Calu3 (cell line): ENCODE measurements at regions not wholly inside any gene's neighbourhood (a gene's known extent, or its start where the extent isn't known, plus 50 kb on each side); places are given as distances from the start of the nearest gene placed in this dataset.

Experiments used
- BruUV-seq: library from RNA; stranded (reverse); fragments of 400-500 nt; replicated peaks from 2 replicates; lab custom pipeline; 2021; lab: Mats Ljungman, UMichigan
- CTCF ChIA-PET: fragments of 300-600 bp; sonication (Branson Sonifier 250); formaldehyde crosslinking; loops from one replicate; lab custom pipeline; 2022; ENCODE audit warnings: antibody characterized with exemption; lab: Charles Lee
- DNase-seq: peaks from one replicate; pipeline ENCODE4 v3.0.0; 2022
- H3K27ac Mint-ChIP-seq: one replicate; pipeline ENCODE4 v1.8.0; 2022; ENCODE audit warnings: mixed read lengths; ENCODE audit not compliant: unreplicated experiment
- H3K27me3 Mint-ChIP-seq: one replicate; pipeline ENCODE4 v1.8.0; 2022; ENCODE audit warnings: mixed read lengths; ENCODE audit not compliant: unreplicated experiment
- H3K36me3 Mint-ChIP-seq: one replicate; pipeline ENCODE4 v1.8.0; 2022; ENCODE audit warnings: mild to moderate bottlenecking, moderate library complexity, mixed read lengths; ENCODE audit not compliant: insufficient read depth, unreplicated experiment
- H3K4me1 Mint-ChIP-seq: one replicate; pipeline ENCODE4 v1.8.0; 2022; ENCODE audit warnings: mild to moderate bottlenecking, low read depth, mixed read lengths; ENCODE audit not compliant: unreplicated experiment
- H3K4me3 Mint-ChIP-seq: one replicate; pipeline ENCODE4 v1.8.0; 2022; ENCODE audit warnings: mild to moderate bottlenecking, low read depth, moderate library complexity, mixed read lengths; ENCODE audit not compliant: unreplicated experiment
- H3K9me3 Mint-ChIP-seq: one replicate; pipeline ENCODE4 v1.8.0; 2022; ENCODE audit warnings: low read depth, mixed read lengths; ENCODE audit not compliant: unreplicated experiment
- intact Hi-C: fragments of 100-400 bp; cut with micrococcal nuclease; formaldehyde crosslinking; loops from one replicate; pipeline ENCODE4 v1.10.0; 2022; ENCODE audit not compliant: unreplicated experiment
- TF ChIP-seq, protein P1 (sequence below): fragments of 200-600 bp; IDR thresholded peaks from one replicate; pipeline ENCODE4 v1.8.0; 2022; ENCODE audit warnings: antibody characterized with exemption; ENCODE audit not compliant: unreplicated experiment

DNA sequence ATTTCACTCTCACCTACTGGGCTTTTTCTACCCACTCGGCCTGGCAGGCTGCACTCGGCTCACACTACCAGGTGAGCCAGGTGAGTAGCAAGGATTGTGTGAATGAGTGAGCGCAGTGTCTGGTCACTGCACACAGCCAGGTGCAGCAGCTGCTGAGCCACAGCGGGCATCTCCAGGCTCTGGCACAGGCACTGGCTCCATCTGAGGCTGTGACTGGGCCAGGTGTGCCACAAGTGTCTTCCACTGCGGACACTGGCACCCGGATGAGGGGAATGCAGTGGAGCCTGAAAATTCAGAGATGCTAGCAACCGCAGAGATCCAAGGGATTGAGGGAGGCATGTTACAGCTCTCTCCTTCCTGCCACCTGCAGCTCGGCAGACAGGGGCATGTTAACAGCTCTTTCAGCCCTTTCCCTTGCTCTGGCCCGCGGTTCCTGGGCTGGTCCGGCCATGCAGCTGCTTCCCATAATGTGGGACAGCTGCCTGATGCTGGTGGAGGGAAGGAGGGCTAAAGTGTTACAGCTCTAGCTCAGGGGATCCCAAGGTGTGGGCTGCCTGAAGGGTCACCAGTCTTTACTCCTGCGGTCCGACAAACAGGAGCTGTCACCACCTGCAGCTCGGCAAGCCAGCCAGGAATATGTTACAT is 1038.3 kb downstream of the AMY1C start:
- no peaks in the 10 kb centered on the region for H3K36me3 Mint-ChIP-seq
- TF ChIP-seq, protein P1, sequence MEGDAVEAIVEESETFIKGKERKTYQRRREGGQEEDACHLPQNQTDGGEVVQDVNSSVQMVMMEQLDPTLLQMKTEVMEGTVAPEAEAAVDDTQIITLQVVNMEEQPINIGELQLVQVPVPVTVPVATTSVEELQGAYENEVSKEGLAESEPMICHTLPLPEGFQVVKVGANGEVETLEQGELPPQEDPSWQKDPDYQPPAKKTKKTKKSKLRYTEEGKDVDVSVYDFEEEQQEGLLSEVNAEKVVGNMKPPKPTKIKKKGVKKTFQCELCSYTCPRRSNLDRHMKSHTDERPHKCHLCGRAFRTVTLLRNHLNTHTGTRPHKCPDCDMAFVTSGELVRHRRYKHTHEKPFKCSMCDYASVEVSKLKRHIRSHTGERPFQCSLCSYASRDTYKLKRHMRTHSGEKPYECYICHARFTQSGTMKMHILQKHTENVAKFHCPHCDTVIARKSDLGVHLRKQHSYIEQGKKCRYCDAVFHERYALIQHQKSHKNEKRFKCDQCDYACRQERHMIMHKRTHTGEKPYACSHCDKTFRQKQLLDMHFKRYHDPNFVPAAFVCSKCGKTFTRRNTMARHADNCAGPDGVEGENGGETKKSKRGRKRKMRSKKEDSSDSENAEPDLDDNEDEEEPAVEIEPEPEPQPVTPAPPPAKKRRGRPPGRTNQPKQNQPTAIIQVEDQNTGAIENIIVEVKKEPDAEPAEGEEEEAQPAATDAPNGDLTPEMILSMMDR: no peak
- CTCF ChIA-PET: no interaction called here

DNA sequence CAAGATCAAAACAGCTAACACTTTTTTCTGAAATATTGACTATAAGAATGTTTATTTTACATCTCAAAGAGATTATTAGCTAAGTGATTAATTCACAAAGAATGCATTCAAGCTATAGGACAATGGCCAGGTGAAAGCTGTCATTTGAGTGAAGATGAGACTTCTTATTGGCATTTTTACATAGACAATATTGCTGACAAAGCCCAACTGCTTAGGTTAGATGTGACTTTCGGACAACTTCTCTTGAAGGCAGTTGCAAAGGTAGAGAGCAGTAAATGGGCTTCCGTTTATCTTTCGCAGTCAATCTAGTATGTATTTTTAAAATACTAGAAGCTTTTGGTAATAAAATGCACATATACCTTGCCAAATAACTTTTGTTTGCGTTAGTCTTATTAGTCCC is 1041.3 kb downstream of the AMY1C start:
- TF ChIP-seq, protein P1: no peak
- intact Hi-C loops: no loop called here
- no peaks in the 10 kb centered on the region for H3K36me3 Mint-ChIP-seq
- no peak overlapping the region for H3K27ac Mint-ChIP-seq
- H3K27me3 Mint-ChIP-seq: no peaks in the 10 kb centered on the region
- no peak overlapping the region for H3K4me3 Mint-ChIP-seq
- DNase-seq: no peak
- CTCF ChIA-PET: no interaction called here
- no peaks in the 10 kb centered on the region for H3K4me1 Mint-ChIP-seq
- BruUV-seq: no TSS peak
- H3K9me3 Mint-ChIP-seq: peaks cover 7% of the 10 kb centered on the region

More for the DNA sequence above, 1038.3 kb downstream of the AMY1C start:
- no TSS peak for BruUV-seq
- Mint-ChIP-seq H3K9me3 (peaks cover 5% of the 10 kb centered on the region), H3K4me3 (no peak overlapping the region), H3K27me3 (no peaks in the 10 kb centered on the region), H3K4me1 (no peaks in the 10 kb centered on the region), H3K27ac (no peak overlapping the region)
- no peak for DNase-seq
- intact Hi-C loops: loop anchor here (10.0 kb wide), 1 partner anchor 237 kb away; no protein-coding TSS in a partner anchor

DNA sequence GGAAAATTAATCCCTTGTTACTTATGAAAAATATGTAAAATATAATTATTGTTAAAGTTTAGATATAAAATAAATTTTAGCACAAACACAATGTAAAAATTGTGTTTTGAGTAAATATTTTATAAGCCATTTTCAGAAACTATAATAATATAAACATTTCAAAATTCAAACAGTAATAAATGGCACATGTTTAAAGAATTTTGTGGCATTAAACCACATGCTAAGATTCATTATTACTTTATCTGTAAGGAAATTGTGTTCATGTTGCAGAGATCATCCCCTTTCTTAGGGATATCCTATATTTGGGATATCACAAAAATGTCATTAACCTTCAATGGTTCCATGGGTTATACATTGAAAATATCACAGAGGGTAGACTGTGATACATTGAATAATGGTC is 1044.3 kb downstream of the AMY1C start:
- no peaks in the 10 kb centered on the region for H3K36me3 Mint-ChIP-seq
- TF ChIP-seq, protein P1: no peak
- DNase-seq: no peak
- BruUV-seq: no TSS peak
- H3K4me1 Mint-ChIP-seq: no peaks in the 10 kb centered on the region
- intact Hi-C loops: no loop called here
- no peaks in the 10 kb centered on the region for H3K27me3 Mint-ChIP-seq
- CTCF ChIA-PET: no interaction called here
- peaks cover 7% of the 10 kb centered on the region for H3K9me3 Mint-ChIP-seq
- no peak overlapping the region for H3K27ac Mint-ChIP-seq
- no peak overlapping the region for H3K4me3 Mint-ChIP-seq

DNA sequence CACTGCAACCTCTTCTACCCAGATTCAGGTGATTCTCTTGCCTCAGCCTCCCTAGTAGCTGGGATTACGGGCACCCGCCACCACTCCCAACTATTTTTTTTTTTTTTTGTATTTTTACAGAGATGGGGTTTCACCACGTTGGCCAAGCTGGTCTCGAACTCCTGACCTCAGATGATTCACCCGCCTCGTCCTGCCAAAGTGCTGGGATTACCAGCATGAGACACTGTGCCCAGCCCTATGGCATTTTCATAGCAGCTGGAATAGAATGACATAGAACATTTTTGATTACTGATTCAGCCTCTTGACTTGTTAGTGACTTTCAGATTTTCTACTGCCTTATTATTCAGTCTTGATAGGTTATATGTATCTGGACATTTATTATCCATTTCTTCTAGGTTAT is 1046.2 kb downstream of the AMY1C start:
- Mint-ChIP-seq H3K27me3 (no peaks in the 10 kb centered on the region), H3K9me3 (peaks cover 9% of the 10 kb centered on the region), H3K36me3 (no peaks in the 10 kb centered on the region), H3K4me1 (no peaks in the 10 kb centered on the region), H3K4me3 (no peak overlapping the region), H3K27ac (no peak overlapping the region)
- CTCF ChIA-PET: no interaction called here
- intact Hi-C loops: no loop called here
- no peak for DNase-seq
- TF ChIP-seq, protein P1: no peak
- no TSS peak for BruUV-seq
